DOHH2 (cell line): ENCODE measurements at regions not wholly inside any gene's neighbourhood (a gene's known extent, or its start where the extent isn't known, plus 50 kb on each side); places are given as distances from the start of the nearest gene placed in this dataset.

Source experiments
- EZH2phosphoT487 ChIP-seq: fragments of 200-600 bp; sonication (generic); IDR thresholded peaks from 2 replicates; pipeline ENCODE4 v1.6.1; 2017; ENCODE audit warnings: borderline replicate concordance, mild to moderate bottlenecking, antibody characterized with exemption, low read length, moderate library complexity, mixed read lengths
- TF ChIP-seq, protein P1 (sequence below): fragments of 200-600 bp; sonication (generic); IDR thresholded peaks from one replicate; pipeline ENCODE4 v1.5.1; 2014; ENCODE audit warnings: antibody characterized with exemption, mild to moderate bottlenecking, low read depth, low read length; ENCODE audit not compliant: poor library complexity, severe bottlenecking

DNA sequence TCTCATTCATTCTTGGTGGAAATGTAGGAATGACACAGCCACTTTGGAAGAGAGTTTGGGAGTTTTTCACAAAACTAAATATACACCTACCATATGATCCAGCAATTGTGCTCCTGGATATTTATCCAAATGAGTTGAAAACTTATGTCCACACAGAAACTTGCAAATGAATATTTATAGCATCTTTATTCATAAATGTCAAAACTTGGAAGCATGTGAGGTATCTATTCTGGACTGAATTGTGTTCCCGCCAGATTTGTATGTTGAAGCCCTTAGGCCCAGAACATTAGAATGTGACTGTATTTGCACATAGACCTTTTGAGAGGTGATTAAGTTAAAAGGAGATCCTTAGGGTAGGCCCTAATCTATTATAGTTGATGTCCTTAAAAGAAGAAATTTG is 409.4 kb upstream of the SYT4 start:
- TF ChIP-seq, protein P1, sequence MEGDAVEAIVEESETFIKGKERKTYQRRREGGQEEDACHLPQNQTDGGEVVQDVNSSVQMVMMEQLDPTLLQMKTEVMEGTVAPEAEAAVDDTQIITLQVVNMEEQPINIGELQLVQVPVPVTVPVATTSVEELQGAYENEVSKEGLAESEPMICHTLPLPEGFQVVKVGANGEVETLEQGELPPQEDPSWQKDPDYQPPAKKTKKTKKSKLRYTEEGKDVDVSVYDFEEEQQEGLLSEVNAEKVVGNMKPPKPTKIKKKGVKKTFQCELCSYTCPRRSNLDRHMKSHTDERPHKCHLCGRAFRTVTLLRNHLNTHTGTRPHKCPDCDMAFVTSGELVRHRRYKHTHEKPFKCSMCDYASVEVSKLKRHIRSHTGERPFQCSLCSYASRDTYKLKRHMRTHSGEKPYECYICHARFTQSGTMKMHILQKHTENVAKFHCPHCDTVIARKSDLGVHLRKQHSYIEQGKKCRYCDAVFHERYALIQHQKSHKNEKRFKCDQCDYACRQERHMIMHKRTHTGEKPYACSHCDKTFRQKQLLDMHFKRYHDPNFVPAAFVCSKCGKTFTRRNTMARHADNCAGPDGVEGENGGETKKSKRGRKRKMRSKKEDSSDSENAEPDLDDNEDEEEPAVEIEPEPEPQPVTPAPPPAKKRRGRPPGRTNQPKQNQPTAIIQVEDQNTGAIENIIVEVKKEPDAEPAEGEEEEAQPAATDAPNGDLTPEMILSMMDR = no peak
- TF ChIP-seq EZH2phosphoT487 = no peak
